ENCODE measurements at regions not wholly inside any gene's neighbourhood (a gene's known extent, or its start where the extent isn't known, plus 50 kb on each side); places are given as distances from the start of the nearest gene placed in this dataset.

GRCh38 chr11:86181379-86181778 lies 63.2 kb upstream of the EED start:
- no peak for TF ChIP-seq CTCF (IDR thresholded peaks at IDR 0.05)
- TF ChIP-seq POLR2A (IDR thresholded peaks at IDR 0.05), result no peak
- no peak for TF ChIP-seq EP300 (IDR thresholded peaks at IDR 0.05)
- TF ChIP-seq POLR2AphosphoS5 (IDR thresholded peaks at IDR 0.05), result no peak

All from upper lobe of left lung (tissue), 4 donors.